ENCODE measurements at regions not wholly inside any gene's neighbourhood (a gene's known extent, or its start where the extent isn't known, plus 50 kb on each side); places are given as distances from the start of the nearest gene placed in this dataset.
"Not testable (repeated sequence)": the region's sequence is repeated elsewhere in the genome, so short reads cannot be mapped to it uniquely, and the experiment has no call there.

DNA sequence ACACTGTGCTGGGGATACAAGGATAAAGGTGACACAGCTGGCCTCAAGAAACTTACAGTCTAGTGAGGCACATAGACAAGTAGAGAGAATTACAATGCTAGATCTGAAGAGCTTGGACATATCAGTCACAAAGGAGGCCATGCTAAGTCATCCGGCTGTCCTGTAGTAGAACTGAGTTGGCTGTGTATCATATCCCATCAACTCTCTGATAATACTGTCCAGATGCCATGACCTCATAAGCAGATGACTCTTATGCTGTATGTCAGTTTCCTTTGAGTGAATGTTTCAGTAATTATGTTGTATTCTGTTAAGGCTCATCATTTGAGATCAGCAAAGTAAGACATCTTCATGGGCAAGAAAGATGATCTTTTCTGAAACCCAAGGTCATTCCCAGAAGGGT is 442.9 kb downstream of the MID1IP1 start:
- DNase-seq, result no peak

DNA sequence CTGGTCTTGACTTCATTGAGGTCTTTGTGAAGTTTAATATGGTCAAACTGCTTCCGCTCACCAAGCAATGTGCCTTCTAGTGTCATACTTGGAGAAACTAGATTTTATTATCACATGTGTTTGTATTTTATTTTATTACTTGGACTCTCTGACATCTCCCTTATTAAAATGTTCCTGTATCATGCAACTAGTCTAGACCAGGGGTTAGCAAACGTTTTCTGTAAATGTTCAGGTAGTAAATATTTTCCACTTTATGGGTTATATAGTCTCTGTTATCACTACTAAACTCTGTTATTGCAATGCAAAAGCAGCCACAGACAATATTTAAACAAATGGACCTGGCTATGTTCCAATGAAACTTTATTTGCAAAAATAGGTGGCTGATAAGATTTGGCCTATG is 443.8 kb downstream of the MID1IP1 start:
- DNase-seq, result no peak

DNA sequence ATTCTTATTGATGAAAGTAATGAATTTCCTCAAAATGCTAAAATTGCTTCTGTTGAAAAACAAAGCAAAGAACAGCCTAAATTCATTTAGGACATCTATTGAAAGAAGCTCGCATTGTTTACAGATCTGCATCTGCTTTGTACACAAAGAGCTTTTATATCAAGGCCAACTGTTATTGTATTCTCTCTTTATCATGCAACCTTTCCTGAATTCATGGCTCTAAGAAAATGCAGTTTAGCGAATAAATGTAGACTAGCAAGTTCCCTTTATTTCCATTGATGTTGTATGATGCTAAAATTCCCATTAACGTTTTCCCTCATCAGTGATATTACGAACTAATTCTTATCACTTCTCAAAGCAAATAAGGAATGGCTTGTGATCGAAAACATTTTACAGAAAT is 446.3 kb downstream of the MID1IP1 start:
- DNase-seq, result no peak

DNA sequence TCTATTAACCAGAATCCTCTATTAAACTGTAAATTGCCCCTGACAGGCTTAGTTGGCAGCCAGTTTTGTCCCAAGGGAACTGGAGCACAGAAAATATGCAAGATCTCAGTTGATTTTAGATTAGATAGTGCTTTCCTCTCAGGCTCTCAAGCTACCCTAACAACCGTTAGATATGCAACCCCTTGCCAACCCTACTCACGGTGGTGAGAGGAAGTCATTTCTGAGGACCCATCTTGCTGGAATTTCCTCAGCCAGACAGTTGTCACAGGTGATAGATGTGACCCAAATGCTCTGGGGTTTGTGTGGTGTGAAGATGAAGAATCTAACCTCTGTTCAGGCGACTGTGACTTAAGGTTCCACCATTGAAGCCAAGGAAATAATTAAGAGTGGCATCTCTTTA is 447.1 kb downstream of the MID1IP1 start:
- no peak for DNase-seq

DNA sequence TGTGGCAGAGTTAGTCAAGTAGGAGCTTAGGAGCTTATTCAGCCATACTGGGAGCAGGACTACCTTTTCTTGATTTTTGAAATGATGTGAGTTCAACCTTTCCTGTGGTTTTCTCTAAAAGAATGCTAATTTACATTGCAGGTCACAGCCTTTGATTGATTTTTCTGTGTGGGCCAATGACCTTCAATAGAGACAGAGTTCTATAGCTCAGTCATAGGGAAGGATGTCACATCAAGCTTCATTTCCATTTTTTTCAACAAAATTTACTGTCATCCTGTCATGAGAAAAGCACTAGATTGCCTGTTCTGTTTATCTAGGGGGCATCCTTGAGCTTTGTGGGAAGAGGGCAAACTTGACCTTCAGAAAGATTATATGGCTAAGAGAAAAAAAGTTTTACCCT is 448.7 kb downstream of the MID1IP1 start:
- no peak for DNase-seq

DNA sequence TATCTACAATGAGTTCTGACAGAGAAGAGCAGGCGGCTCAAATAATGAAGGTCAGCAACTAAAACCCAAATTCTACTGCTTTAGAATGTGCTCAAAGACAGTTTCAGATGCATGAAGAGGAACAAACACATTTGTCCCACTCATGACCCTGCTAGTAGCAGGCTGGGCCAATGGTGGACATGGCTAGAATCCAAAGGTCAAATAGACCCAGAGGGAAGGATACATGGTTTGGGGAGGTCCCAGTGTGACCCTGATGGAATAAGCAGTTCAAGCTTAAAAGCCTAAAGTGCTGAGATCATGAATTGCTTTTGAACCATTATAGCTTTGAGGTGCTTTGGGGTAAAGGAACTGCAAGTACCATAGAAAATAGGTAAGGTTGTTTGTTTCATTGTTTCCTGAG is 450.7 kb downstream of the MID1IP1 start:
- DNase-seq, result no peak

DNA sequence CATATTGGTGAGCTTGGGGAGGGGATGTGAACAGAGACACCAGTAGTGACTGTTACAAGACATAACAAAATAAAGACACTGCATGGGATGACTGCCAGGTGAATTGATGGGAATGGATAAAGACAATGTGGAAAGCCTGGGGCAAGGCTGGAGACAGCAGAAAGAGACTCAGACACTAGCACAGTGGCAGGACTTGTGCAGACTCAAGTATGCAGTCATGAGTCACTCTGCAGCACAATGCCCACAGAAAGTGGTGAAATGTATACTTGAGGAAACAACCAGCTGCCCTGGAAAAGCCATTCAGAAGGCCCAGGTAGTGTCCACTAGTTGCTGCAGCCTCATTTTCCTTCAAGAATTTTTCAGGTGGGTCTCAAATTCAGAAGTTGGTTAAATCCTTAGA is 452.3 kb downstream of the MID1IP1 start:
- no peak for DNase-seq

DNA sequence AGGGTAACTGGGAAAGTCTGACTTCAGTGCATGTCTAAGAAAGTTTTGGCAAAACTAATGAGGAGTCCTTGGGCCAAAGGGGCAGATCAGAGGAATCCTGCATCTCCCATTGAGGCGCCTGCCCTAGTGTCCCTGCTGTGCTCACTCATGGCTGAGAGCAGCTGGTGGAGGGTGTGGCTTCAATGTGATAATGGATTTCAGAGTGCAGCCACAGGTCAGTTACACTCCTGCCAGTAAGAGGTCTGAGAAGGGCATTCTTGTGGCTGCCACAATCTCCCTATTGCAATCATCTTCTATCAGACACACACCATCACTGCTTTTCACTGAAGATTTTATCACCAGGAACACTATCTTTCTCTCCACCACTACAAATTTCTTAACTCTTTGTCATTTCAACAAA is 457.1 kb downstream of the MID1IP1 start:
- no peak for DNase-seq

DNA sequence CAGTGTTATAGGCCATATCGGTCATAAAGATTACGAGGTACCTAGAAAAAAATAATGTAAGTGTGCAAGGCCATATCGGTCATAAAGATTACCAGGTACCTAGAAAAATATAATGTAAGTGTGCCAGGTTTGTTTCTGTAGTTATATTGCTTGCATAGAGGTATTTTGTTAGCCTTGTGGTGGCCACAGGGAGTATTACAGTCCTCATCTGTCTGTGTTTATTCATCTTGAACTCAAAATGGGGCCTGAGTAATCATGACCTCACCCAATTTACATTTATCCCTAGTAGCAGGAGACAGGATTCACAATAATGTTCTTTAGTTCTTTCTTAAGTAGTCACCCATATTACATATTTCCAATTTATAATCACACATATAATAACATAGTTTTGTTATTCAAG is 459.7 kb downstream of the MID1IP1 start:
- no peak for DNase-seq

DNA sequence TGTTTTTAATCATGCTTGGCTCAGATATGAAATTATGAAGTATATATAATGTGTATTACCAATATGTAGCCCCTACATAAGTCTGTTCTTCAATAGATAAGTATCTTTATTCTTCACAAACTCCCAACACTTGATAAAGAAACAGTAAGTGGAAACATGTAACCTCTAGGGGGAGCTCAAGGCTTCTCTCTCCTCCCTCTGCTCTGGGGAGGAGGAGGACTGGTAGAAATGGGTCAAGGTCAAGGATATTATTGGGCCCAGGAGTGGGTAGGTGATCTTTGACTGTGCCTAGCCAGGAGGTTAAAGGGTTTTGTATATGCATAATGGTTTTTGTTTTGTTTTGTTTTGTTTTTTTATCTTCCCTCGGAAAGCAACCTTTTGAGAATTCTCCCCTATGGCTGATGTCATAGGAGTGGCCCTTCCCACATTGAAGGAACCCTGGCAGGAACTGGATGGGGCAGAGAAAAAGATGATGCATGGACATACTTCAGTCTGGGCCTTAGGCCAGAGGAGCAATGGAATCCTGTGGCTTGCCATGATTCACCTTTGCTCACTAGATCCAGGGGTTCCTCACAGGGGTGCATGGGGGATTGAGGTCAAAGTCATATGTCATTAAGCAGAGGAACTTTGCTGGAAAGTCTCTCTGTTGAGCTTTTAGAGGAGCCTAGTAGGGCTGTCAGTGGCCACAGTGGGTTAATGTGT is 460.3 kb downstream of the MID1IP1 start:
- peak; percentile 28 for DNase-seq

DNA sequence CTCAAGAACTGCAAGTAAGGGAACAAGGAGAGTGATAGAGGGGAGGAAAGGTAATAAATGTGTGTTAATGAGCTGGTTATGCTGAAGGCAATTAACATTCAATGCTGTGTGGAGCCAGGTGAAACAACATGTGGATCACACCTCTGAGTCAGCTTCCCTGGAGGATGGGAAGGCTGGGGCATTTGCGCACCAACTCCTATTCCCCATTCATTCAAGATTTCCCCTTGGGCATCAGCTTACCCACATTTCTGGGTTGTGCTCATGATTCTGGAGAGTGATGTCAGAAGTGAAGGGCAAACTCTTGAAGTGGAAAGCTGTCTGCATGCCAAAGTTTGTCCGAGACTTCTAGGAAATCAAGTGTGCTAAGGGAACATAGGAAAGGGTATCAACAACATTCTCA is 461.4 kb downstream of the MID1IP1 start:
- no peak for DNase-seq

DNA sequence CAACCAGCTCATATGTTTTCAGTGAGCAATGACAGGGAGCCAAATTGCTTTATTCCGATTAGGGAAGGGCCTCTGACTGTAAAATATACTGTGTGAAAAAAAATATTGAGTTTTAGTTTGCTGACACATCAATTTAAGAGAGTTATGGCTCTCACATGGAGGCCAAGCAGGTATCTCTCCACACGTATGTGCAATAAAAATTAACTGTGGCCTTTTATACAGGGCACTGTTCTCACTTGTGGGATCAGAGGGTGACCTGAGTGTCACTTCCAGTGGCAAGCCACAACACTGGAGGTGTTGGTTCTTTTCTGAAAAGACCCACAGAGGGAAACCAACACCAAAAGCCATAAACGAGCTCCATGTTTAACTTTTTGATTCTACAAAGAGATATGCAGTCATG is 462.8 kb downstream of the MID1IP1 start:
- no peak for DNase-seq

DNA sequence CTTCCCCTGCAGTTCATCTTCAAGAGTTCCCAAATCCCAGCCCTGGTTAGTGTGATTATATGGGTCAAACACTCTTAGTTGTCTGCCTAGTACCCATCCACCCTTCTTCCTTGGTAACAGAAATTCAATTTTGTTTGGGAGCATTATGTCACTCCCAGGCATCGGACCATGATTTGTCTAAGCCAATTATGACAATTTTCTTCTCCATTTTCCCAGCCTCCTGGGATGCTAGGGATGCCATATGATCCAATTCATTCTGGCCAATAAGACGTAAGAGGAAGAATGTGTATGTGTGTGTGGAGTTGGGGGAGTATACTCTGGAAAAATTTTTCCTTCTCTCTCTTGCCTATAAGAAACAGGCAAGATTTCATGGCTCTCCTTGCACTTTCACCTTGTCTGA is 465.9 kb downstream of the MID1IP1 start:
- no peak for DNase-seq

DNA sequence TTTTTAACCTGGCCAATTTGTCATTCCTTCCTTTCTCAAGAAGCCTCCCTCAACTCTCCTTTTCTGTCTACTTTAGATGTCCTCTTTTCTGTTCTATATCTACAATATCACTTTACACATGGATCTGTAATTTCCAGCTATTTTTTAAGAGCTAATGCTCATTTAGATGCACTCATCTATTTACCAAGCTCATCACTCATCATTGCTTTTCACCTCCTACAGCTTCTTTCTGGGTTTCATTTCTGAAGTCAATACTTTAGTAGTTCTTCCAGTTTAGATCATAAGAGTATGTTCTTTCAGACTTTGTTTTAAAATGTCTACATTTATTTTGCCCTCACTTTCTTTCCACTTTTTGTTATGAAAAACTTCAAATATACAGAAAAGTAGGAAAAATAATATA is 466.9 kb downstream of the MID1IP1 start:
- no peak for DNase-seq

DNA sequence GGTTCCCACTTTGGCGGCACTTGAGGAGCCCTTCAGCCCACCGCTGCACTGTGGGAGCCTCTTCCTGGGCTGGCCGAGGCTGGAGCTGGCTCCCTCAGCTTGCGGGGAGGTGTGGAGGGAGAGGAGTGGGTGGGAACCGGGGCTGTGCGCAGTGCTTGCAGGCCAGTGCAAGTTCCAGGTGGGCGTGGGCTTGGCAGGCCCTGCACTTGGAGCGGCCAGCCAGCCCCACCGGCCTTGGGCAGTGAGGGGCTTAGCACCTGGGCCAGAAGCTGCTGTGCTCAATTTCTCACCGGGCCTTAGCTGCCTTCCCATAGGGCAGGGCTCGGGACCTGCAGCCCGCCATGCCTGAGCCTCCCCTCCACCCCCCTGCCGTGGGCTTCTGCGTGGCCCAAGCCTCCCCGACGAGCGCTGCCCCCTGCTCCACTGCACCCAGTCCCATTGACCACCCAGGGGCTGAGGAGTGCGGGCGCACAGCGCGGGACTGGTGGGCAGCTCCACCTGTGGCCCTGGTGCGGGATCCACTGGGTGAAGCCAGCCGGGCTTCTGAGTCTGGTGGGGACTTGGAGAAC is 474.3 kb downstream of the MID1IP1 start:
- no peak for DNase-seq

DNA sequence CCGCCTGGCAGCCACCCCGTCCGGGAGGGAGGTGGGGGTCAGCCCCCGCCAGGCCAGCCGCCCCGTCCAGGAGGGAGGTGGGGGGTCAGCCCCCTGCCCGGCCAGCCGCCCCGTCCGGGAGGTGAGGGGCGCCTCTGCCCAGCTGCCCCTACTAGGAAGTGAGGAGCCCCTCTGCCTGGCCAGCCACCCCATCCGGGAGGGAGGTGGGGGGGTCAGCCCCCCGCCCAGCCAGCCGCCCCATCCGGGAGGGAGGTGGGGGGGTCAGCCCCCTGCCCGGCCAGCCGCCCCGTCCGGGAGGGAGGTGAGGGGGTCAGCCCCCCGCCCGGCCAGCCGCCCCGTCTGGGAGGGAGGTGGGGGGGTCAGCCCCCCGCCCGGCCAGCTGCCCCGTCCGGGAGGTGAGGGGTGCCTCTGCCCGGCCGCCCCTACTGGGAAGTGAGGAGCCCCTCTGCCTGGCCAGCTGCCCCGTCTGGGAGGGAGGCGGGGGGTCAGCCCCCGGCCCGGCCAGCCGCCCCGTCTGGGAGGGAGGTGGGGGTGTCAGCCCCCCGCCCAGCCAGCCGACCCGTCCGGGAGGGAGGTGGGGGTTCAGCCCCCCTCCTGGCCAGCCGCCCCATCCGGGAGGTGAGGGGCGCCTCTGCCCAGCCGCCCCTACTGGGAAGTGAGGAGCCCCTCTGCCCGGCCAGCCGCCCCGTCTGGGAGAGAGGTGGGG is 476.6 kb downstream of the MID1IP1 start:
- not testable (repeated sequence) for DNase-seq

DNA sequence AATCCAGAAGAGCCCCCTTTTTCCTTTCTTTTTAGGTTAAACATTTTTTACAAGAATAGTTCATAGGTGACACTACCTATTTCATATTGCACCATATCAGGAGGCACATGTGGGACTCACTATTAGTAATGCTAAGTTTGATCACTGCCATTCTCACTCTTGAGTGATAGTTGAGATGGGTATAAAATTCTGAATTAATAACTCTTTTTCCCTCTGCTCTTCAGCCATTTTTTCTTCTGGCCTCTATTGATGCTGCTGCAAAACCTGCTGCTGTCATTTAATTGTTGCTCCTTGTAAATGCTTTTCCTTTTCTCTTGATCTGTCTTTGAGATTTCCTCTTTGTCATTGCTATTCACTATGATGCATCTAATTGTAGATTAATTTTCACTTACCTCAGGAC is 482.0 kb downstream of the MID1IP1 start:
- no peak for DNase-seq

DNA sequence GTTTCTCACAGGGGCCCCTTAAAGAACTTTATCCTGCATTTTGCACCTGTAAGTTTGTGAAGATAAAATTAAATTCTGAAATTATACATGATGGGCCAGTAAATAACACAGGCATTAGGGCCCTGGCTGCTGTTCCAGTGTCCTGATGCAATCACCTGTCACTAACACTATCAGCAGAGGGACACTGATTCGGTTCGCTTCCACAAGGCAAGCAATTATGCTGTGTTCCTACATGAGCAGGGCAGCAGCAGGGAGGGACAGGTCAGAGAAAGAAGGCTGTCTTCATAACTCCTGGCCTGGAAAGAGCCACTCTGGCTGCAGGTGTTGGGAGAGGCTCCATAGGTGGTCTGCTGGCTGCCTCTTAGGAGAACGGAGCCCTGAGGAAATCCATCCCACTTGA is 487.3 kb downstream of the MID1IP1 start:
- DNase-seq, result no peak

DNA sequence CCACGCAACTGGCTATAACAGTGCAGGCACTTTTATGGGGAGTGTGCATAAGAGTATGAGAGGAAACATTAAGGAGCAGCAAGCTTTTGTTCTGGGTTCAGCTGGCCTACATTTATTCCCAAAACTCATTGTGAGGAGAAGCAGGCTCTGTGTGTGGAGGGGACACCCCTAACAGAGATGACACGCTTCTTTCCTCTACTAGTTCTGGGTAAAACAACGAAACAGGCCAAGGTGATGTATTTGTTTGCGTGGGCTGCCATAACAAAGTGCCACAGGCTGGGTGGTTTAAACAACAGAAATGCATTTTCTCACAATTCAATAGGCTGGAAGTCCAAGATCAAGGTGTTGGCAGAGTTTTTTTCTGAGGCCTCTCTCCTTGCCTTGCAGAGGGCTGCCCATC is 488.6 kb downstream of the MID1IP1 start:
- DNase-seq, result no peak

DNA sequence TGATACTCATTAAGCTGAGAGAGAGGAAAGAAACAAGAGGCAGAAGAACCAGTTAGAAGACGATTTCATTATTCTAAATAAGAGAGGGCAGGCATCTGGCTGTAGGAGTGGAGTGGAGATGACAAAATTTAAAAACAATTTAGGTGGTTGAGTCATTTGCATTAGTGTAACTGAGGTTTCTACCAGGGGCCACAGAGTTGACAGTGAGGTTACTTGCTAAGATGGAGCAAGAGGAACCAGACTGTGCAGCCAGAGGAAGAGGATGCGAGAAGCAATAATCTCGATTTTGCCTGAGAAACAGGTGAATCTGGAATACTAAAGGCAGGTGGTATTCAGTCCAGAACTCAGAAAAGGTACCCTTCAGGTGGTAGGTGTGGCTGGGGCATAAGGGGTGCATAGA is 491.9 kb downstream of the MID1IP1 start:
- DNase-seq, result no peak

DNA sequence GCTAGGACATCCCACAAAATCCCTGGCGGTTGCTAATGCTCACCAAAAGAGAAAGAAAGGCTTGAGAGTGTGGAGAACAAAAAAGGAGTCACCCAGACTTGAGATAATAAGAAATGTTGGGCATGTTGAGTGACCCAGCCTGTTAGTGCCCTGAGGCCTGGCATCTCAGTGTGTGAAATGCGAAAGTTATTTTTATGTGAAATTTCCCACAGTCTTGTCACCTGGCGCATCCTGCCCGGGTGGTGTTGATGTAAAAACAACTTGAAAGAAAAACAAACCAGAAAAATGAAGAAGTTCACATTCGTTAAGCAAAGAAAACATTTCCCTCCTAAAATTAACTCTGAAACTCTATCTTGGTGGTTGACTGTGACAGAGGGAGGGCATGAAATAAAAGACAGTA is 495.2 kb downstream of the MID1IP1 start:
- no peak for DNase-seq

DNA sequence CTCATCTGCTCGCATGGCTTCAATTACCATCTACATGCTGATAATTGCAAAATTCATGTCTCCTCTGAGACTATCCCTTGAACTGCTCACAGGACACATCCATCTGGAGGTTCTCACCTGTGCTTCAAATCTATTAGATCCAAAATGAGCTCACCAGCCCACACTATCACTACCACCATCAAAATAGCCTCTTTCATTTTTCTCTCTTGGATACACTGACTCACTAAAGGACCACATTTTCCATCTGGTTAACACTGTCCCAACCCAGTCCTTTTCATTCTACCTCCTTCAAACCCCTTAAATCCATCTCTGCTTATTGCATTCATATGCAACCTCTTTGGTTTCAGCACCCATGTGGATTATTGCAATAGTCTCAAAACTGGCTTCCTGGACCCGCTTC is 497.6 kb downstream of the MID1IP1 start:
- DNase-seq, result no peak

DNA sequence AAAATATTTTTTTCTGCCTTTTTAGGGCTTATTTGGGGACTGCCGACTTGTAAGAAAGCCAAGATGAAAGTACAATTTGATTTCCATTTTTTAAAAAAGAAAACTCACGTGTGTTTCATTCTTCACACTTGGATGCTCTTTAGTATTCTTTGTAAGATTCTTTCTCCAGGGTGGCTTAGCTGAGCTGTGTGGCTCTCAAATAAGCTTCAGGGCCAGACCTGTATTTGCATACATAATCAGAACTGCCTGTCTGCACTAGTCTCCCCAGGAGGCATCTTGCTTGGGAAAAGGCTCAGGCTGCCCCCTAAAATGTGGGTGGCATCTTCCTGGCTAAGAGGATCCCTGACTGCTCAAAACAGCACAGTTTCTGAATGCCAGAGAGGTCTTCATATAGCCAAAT is 498.4 kb downstream of the MID1IP1 start:
- DNase-seq, result peak; percentile 26

DNA sequence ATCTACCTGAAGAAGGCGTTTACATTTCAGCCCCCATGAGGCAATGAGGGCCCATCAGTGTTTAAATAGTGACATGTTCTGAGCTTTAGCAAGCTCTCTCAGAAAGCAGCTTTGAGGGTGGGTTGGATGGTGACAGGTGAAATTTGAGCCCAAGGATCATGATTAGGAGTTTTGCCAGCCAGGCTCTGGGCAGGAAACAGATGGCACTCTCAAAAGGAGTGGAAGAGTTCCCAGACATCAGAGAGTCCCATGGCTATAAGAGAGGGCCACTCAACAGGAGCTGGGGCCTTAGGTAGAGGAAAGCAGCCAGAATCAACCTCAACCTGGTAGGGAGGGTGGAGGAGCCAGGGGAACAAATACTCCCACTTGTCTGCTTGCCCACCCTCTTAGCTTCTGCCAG is 499.8 kb downstream of the MID1IP1 start:
- DNase-seq, result no peak

DNA sequence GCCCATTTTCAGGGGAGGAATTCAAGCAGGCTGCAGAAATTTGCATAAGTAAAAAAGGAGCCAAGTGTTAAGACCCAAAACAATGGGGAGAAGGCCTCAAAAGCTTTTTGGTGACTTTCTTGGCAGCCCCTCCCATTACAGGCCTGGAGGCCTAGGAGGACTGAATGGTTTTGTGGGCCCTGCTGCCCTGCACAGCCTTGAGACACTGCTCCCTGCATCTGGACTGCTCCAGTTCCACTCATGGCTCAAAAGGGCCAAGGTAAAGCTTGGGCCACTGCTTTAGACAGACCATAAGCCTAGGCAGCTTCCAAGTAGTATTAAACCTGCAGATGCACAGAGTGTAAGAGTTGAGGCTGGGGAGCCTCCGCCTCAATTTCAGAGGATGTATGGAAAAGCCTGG is 501.6 kb downstream of the MID1IP1 start:
- no peak for DNase-seq
